NCI-H1048 (cell line): ENCODE measurements at regions not wholly inside any gene's neighbourhood (a gene's known extent, or its start where the extent isn't known, plus 50 kb on each side); places are given as distances from the start of the nearest gene placed in this dataset.
"Not testable (repeated sequence)": the region's sequence is repeated elsewhere in the genome, so short reads cannot be mapped to it uniquely, and the experiment has no call there.

Experiments used
- DNase-seq: peaks from one replicate; lab custom pipeline; 2025; lab: John Stamatoyannopoulos, UW

- DNase-seq, result no peak
These were observed 312.5 kb downstream of the SHQ1 start for GRCh38 chr3:72535772-72536171.

- no peak for DNase-seq
These were observed 314.4 kb downstream of the SHQ1 start for GRCh38 chr3:72533591-72534473.

GRCh38 chr3:72530426-72530825 lies 317.8 kb downstream of the SHQ1 start:
- DNase-seq, result no peak

- no peak for DNase-seq
These were observed 319.2 kb downstream of the SHQ1 start for GRCh38 chr3:72529081-72529480.

GRCh38 chr3:72523429-72524151 lies 324.7 kb downstream of the SHQ1 start:
- no peak for DNase-seq

- no peak for DNase-seq
These were observed 327.4 kb downstream of the SHQ1 start for GRCh38 chr3:72520690-72521308.

GRCh38 chr3:72519946-72520604 lies 328.2 kb downstream of the SHQ1 start:
- no peak for DNase-seq

- no peak for DNase-seq
These were observed 330.3 kb downstream of the SHQ1 start for GRCh38 chr3:72517921-72518424.

- DNase-seq, result no peak
These were observed 330.9 kb downstream of the SHQ1 start for GRCh38 chr3:72517336-72517735.

- no peak for DNase-seq
These were observed 331.9 kb downstream of the SHQ1 start for GRCh38 chr3:72516361-72516760.

GRCh38 chr3:72515941-72516340 lies 332.3 kb downstream of the SHQ1 start:
- DNase-seq, result no peak

GRCh38 chr3:72515281-72515680 lies 333.0 kb downstream of the SHQ1 start:
- DNase-seq, result no peak

GRCh38 chr3:72510247-72510646 lies 338.0 kb downstream of the SHQ1 start:
- DNase-seq, result no peak

- DNase-seq, result no peak
These were observed 342.5 kb downstream of the SHQ1 start for GRCh38 chr3:72505539-72506405.

- not testable (repeated sequence) for DNase-seq
These were observed 350.7 kb downstream of the SHQ1 start for GRCh38 chr3:72497501-72497900.

GRCh38 chr3:72496051-72496670 lies 352.1 kb downstream of the SHQ1 start:
- DNase-seq, result no peak

- DNase-seq, result no peak
These were observed 353.6 kb downstream of the SHQ1 start for GRCh38 chr3:72494626-72495025.

- no peak for DNase-seq
These were observed 354.1 kb downstream of the SHQ1 start for GRCh38 chr3:72494130-72494529.

- DNase-seq, result no peak
These were observed 356.0 kb downstream of the SHQ1 start for GRCh38 chr3:72492240-72492639.

- DNase-seq, result no peak
These were observed 357.4 kb downstream of the SHQ1 start for GRCh38 chr3:72490688-72491435.
